Duodenal mucosa (tissue), 2 donors: ENCODE measurements at regions not wholly inside any gene's neighbourhood (a gene's known extent, or its start where the extent isn't known, plus 50 kb on each side); places are given as distances from the start of the nearest gene placed in this dataset.

Experiments
- H3K27ac ChIP-seq: one replicate; pipeline ENCODE4 v1.7.0; 2013; ENCODE audit warnings: low read depth, low read length
- H3K27me3 ChIP-seq, 2 donors: one replicate each; pipeline ENCODE4 v1.7.0; 2013; ENCODE audit warnings: low read length in 2 of 2, control low read depth in 1 of 2; ENCODE audit not compliant: insufficient read depth in 2 of 2, control insufficient read depth in 1 of 2
- H3K36me3 ChIP-seq, 2 donors: one replicate each; pipeline ENCODE4 v1.7.0; 2013; ENCODE audit warnings: low read length in 2 of 2, control low read depth in 1 of 2; ENCODE audit not compliant: insufficient read depth in 2 of 2, control insufficient read depth in 1 of 2
- H3K4me1 ChIP-seq, 2 donors: one replicate each; pipeline ENCODE4 v1.7.0; 2013; ENCODE audit warnings: low read length in 2 of 2, control low read depth in 1 of 2; ENCODE audit not compliant: insufficient read depth in 2 of 2, control insufficient read depth in 1 of 2
- H3K4me3 ChIP-seq, 2 donors: one replicate each; pipeline ENCODE4 v1.7.0; 2013; ENCODE audit warnings: low read length in 2 of 2, low read depth in 1 of 2
- H3K9ac ChIP-seq, 2 donors: one replicate each; pipeline ENCODE4 v1.7.0; 2013; ENCODE audit warnings: low read length in 2 of 2, low read depth in 1 of 2
- H3K9me3 ChIP-seq, 2 donors: one replicate each; pipeline ENCODE4 v1.7.0; 2013; ENCODE audit warnings: low read length in 2 of 2, control low read depth in 1 of 2; ENCODE audit not compliant: control insufficient read depth in 1 of 2

GRCh38 chr16:52090080-52090479 is 456.9 kb downstream of the TOX3 start:
- Histone ChIP-seq H3K27ac (no peak overlapping the region), H3K4me3 (no peak overlapping the region)

DNA sequence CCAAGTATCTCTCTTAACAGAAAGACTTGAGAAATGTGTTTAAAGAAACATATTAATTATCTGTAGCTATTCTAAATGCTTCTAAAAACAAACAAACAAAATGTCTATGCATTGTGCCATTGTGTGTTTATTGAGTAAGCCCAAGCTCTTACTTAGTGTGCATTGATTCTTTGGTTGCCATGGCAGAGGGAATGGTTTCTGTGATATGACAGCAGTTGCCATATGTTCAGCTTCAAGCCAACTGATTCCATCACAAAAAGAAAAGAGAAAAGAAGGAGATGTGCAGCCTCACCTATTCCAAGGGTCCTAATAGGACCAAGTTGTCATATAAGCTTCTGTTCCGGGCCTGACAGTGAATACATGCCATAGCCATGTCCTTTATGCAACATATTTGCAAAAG is 457.5 kb downstream of the TOX3 start:
- Histone ChIP-seq H3K9me3 (no peaks in the 10 kb centered on the region), H3K4me1 (no peaks in the 10 kb centered on the region), H3K9ac (no peak overlapping the region), H3K27ac (no peak overlapping the region), H3K4me3 (no peak overlapping the region), H3K36me3 (no peaks in the 10 kb centered on the region), H3K27me3 (no peaks in the 10 kb centered on the region)

More at GRCh38 chr16:52090080-52090479, 456.9 kb downstream of the TOX3 start:
- H3K36me3 ChIP-seq: no peaks in the 10 kb centered on the region
- no peaks in the 10 kb centered on the region for H3K27me3 ChIP-seq
- no peaks in the 10 kb centered on the region for H3K4me1 ChIP-seq
- no peaks in the 10 kb centered on the region for H3K9me3 ChIP-seq
- H3K9ac ChIP-seq: no peak overlapping the region

DNA sequence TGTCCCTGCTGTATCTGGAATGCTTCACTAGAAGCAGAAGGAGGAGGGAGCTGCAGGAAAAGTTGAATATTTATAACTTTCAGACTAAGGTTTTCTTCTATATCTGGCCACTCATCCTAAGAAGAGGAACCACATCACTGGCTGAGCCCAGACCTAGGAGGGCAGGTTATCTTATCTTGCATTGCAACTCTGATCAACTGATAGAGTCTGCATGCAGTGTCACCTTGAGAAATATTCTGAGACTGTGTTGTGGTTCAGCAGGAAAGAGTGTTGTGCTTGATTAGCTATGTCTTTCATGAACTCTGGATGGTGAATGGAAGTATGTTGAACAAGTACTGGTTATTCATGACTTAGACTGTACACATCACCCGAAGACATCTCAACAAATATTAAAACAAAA is 460.0 kb downstream of the TOX3 start:
- no peaks in the 10 kb centered on the region for H3K9me3 ChIP-seq
- no peaks in the 10 kb centered on the region for H3K27me3 ChIP-seq
- no peak overlapping the region for H3K4me3 ChIP-seq
- no peaks in the 10 kb centered on the region for H3K36me3 ChIP-seq
- H3K27ac ChIP-seq: no peak overlapping the region
- H3K9ac ChIP-seq: no peak overlapping the region
- no peaks in the 10 kb centered on the region for H3K4me1 ChIP-seq

- Histone ChIP-seq H3K4me3 (no peak overlapping the region), H3K36me3 (no peaks in the 10 kb centered on the region), H3K27me3 (no peaks in the 10 kb centered on the region), H3K9ac (no peak overlapping the region), H3K27ac (no peak overlapping the region), H3K4me1 (no peaks in the 10 kb centered on the region), H3K9me3 (no peaks in the 10 kb centered on the region)
Measured at GRCh38 chr16:52078716-52079655, 468.0 kb downstream of the TOX3 start.

- no peaks in the 10 kb centered on the region for H3K27me3 ChIP-seq
- no peaks in the 10 kb centered on the region for H3K9me3 ChIP-seq
- H3K27ac ChIP-seq: no peak overlapping the region
- H3K4me1 ChIP-seq: no peaks in the 10 kb centered on the region
- no peak overlapping the region for H3K4me3 ChIP-seq
- H3K9ac ChIP-seq: no peak overlapping the region
- H3K36me3 ChIP-seq: no peaks in the 10 kb centered on the region
Measured at GRCh38 chr16:52077607-52078006, 469.3 kb downstream of the TOX3 start.

- Histone ChIP-seq H3K9ac (no peak overlapping the region), H3K36me3 (no peaks in the 10 kb centered on the region), H3K4me1 (no peaks in the 10 kb centered on the region)
Measured at GRCh38 chr16:52076801-52077201, 470.1 kb downstream of the TOX3 start.

GRCh38 chr16:52076332-52076731 is 470.6 kb downstream of the TOX3 start:
- no peaks in the 10 kb centered on the region for H3K27me3 ChIP-seq
- H3K9me3 ChIP-seq: no peaks in the 10 kb centered on the region
- H3K27ac ChIP-seq: no peak overlapping the region
- no peaks in the 10 kb centered on the region for H3K4me1 ChIP-seq
- no peak overlapping the region for H3K9ac ChIP-seq
- H3K4me3 ChIP-seq: no peak overlapping the region
- H3K36me3 ChIP-seq: no peaks in the 10 kb centered on the region

More at GRCh38 chr16:52076801-52077201, 470.1 kb downstream of the TOX3 start:
- no peaks in the 10 kb centered on the region for H3K27me3 ChIP-seq
- H3K4me3 ChIP-seq: no peak overlapping the region
- H3K27ac ChIP-seq: no peak overlapping the region
- no peaks in the 10 kb centered on the region for H3K9me3 ChIP-seq

GRCh38 chr16:52074133-52074532 is 472.8 kb downstream of the TOX3 start:
- Histone ChIP-seq H3K36me3 (no peaks in the 10 kb centered on the region), H3K4me3 (no peak overlapping the region), H3K9ac (no peak overlapping the region), H3K27ac (no peak overlapping the region), H3K9me3 (no peaks in the 10 kb centered on the region), H3K27me3 (no peaks in the 10 kb centered on the region), H3K4me1 (peaks cover 4 to 9% of the 10 kb centered on the region in 2 donors)

DNA sequence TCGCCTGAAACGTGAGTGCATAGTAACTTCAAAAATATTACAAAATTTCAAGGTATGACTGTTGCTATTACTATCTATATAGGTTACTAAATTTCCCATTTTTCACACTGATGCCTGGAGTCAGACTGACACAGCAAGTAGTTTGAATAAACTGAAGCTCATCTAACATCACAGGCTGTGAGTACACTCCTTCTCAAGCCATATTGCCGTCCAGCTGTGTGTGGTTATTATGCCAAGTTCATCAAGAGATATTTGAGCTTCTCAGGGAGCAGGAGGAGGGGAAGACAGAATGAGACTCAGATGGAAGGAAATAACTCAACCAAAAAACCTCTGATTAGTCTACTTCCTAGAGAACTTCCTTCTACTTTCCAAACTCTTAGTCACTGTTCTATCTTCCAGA is 473.9 kb downstream of the TOX3 start:
- H3K4me3 ChIP-seq: no peak overlapping the region
- H3K27ac ChIP-seq: no peak overlapping the region
- no peaks in the 10 kb centered on the region for H3K36me3 ChIP-seq
- H3K9ac ChIP-seq: no peak overlapping the region
- H3K9me3 ChIP-seq: no peaks in the 10 kb centered on the region
- peaks cover 4 to 18% of the 10 kb centered on the region in 2 donors for H3K4me1 ChIP-seq
- H3K27me3 ChIP-seq: no peaks in the 10 kb centered on the region

DNA sequence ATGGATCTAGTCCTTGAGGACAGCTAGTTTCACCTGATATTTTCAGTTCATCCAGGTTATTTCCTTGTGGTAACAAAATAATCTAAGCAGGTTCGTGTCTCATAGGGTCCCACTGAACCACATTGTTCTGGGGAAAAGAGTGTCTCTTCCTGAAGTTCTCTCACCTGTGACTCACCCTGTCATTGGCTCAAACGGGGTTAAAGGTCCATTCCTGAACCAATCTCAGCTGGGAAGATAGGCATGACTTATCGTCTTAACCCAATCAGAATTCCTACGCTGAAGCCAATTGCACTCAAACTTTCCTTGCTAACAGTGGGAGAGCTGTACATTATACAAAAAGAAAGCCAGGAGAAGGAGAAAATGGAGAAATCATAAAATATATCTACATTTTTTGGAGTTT is 475.8 kb downstream of the TOX3 start:
- no peak overlapping the region for H3K9ac ChIP-seq
- peaks cover 4 to 18% of the 10 kb centered on the region in 2 donors for H3K4me1 ChIP-seq
- no peaks in the 10 kb centered on the region for H3K27me3 ChIP-seq
- H3K4me3 ChIP-seq: no peak overlapping the region
- no peaks in the 10 kb centered on the region for H3K36me3 ChIP-seq
- H3K27ac ChIP-seq: no peak overlapping the region
- H3K9me3 ChIP-seq: no peaks in the 10 kb centered on the region
